Loucy (cell line): ENCODE measurements at regions not wholly inside any gene's neighbourhood (a gene's known extent, or its start where the extent isn't known, plus 50 kb on each side); places are given as distances from the start of the nearest gene placed in this dataset.

ENCODE experiments used
- CTCF ChIP-seq: fragments of 200-600 bp; sonication (generic); conservative IDR thresholded peaks from 2 replicates; pipeline ENCODE4 v1.5.1; 2014; ENCODE audit warnings: mild to moderate bottlenecking, antibody characterized with exemption, low read length
- EZH2phosphoT487 ChIP-seq: fragments of 200-600 bp; IDR thresholded peaks from 2 replicates; pipeline ENCODE4 v1.6.1; 2018; ENCODE audit warnings: antibody characterized with exemption, mild to moderate bottlenecking, moderate library complexity, borderline replicate concordance

- TF ChIP-seq CTCF (no peak), EZH2phosphoT487 (no peak)
Measured at GRCh38 chr1:232369451-232370296, 260.3 kb downstream of the SIPA1L2 start.
